H9 (cell line): ENCODE measurements at regions not wholly inside any gene's neighbourhood (a gene's known extent, or its start where the extent isn't known, plus 50 kb on each side); places are given as distances from the start of the nearest gene placed in this dataset.

Experiments used
- DNase-seq: peaks from one replicate; pipeline ENCODE4 v3.0.0-alpha.2; 2017
- H2AFZ ChIP-seq: one replicate; pipeline ENCODE4 v1.6.1; 2013; ENCODE audit warnings: mild to moderate bottlenecking, low read length, control low read depth, moderate library complexity
- H2AK5ac ChIP-seq: 2 replicates; pipeline ENCODE4 v1.6.1; 2013; ENCODE audit warnings: low read length, control low read depth, mixed read lengths; ENCODE audit not compliant: insufficient read length
- H2BK120ac ChIP-seq: one replicate; pipeline ENCODE4 v1.6.1; 2013; ENCODE audit warnings: low read depth, mild to moderate bottlenecking, low read length, control low read depth, inconsistent platforms; ENCODE audit not compliant: poor library complexity, severe bottlenecking
- H2BK12ac ChIP-seq: 2 replicates; pipeline ENCODE4 v1.6.1; 2013; ENCODE audit warnings: low read length, control low read depth, mixed read lengths, low read depth; ENCODE audit not compliant: insufficient read length
- H2BK15ac ChIP-seq: 2 replicates; pipeline ENCODE4 v1.6.1; 2013; ENCODE audit warnings: low read depth, low read length, control low read depth
- H2BK20ac ChIP-seq: one replicate; pipeline ENCODE4 v1.6.1; 2013; ENCODE audit warnings: low read depth, mild to moderate bottlenecking, low read length, control low read depth, inconsistent platforms; ENCODE audit not compliant: poor library complexity, severe bottlenecking
- H2BK5ac ChIP-seq: 2 replicates; pipeline ENCODE4 v1.6.1; 2013; ENCODE audit warnings: low read length, control low read depth, mixed read lengths; ENCODE audit not compliant: insufficient read length
- H3K14ac ChIP-seq: 2 replicates; pipeline ENCODE4 v1.6.1; 2013; ENCODE audit warnings: low read length, control low read depth; ENCODE audit not compliant: insufficient read depth
- H3K18ac ChIP-seq: 2 replicates; pipeline ENCODE4 v1.6.1; 2013; ENCODE audit warnings: low read depth, mild to moderate bottlenecking, mixed read lengths, low read length, control low read depth; ENCODE audit not compliant: insufficient read length
- H3K23ac ChIP-seq: 2 replicates; pipeline ENCODE4 v1.6.1; 2013; ENCODE audit warnings: low read length, control low read depth, mixed read lengths, low read depth; ENCODE audit not compliant: insufficient read length
- H3K23me2 ChIP-seq: 2 replicates; pipeline ENCODE4 v1.6.1; 2013; ENCODE audit warnings: low read depth, mild to moderate bottlenecking, mixed read lengths, low read length, control low read depth; ENCODE audit not compliant: insufficient read length, poor library complexity, severe bottlenecking
- H3K27ac ChIP-seq: 2 replicates; pipeline ENCODE4 v1.5.1; 2013; ENCODE audit warnings: low read length, control low read depth, mixed read lengths, low read depth; ENCODE audit not compliant: insufficient read length
- H3K27me3 ChIP-seq: 2 replicates; pipeline ENCODE4 v1.6.1; 2013; ENCODE audit warnings: low read length, control low read depth, inconsistent platforms; ENCODE audit not compliant: insufficient read depth
- H3K4ac ChIP-seq: 2 replicates; pipeline ENCODE4 v1.6.1; 2013; ENCODE audit warnings: low read depth, mild to moderate bottlenecking, control low read depth, inconsistent platforms, low read length, moderate library complexity
- H3K4me1 ChIP-seq: 2 replicates; pipeline ENCODE4 v1.6.1; 2013; ENCODE audit warnings: low read length, control low read depth, inconsistent platforms; ENCODE audit not compliant: insufficient read depth
- H3K4me2 ChIP-seq: 2 replicates; pipeline ENCODE4 v1.6.1; 2013; ENCODE audit warnings: low read length, control low read depth, mixed read lengths; ENCODE audit not compliant: insufficient read length, insufficient read depth
- H3K56ac ChIP-seq: 2 replicates; pipeline ENCODE4 v1.6.1; 2013; ENCODE audit warnings: low read depth, mild to moderate bottlenecking, mixed read lengths, low read length, control low read depth; ENCODE audit not compliant: insufficient read length
- H3K79me1 ChIP-seq: 2 replicates; pipeline ENCODE4 v1.6.1; 2013; ENCODE audit warnings: low read depth, mild to moderate bottlenecking, moderate library complexity, low read length, control low read depth, inconsistent platforms; ENCODE audit not compliant: insufficient read depth, poor library complexity, severe bottlenecking
- H3K79me2 ChIP-seq: 2 replicates; pipeline ENCODE4 v1.6.1; 2013; ENCODE audit warnings: low read length, control low read depth, inconsistent platforms; ENCODE audit not compliant: insufficient read depth
- H3K9ac ChIP-seq: 2 replicates; pipeline ENCODE4 v1.6.1; 2013; ENCODE audit warnings: low read length, control low read depth, mixed read lengths; ENCODE audit not compliant: insufficient read length; ENCODE audit errors: extremely low read depth
- H3K9me3 ChIP-seq: one replicate; pipeline ENCODE4 v1.6.1; 2013; ENCODE audit warnings: low read depth, low read length, inconsistent platforms; ENCODE audit not compliant: control insufficient read depth
- H3T11ph ChIP-seq: one replicate; pipeline ENCODE4 v1.6.1; 2013; ENCODE audit warnings: mild to moderate bottlenecking, low read length, control low read depth, inconsistent platforms
- H4K20me1 ChIP-seq: one replicate; pipeline ENCODE4 v1.6.1; 2013; ENCODE audit not compliant: control insufficient read depth, insufficient read length, insufficient read depth
- H4K5ac ChIP-seq: 2 replicates; pipeline ENCODE4 v1.6.1; 2013; ENCODE audit warnings: low read depth, mild to moderate bottlenecking, mixed read lengths, low read length, control low read depth; ENCODE audit not compliant: insufficient read length
- H4K8ac ChIP-seq: replicated peaks from 2 replicates; pipeline ENCODE4 v1.6.1; 2013; ENCODE audit warnings: low read length, control low read depth, mixed read lengths, low read depth; ENCODE audit not compliant: insufficient read length
- H4K91ac ChIP-seq: 2 replicates; pipeline ENCODE4 v1.6.1; 2013; ENCODE audit warnings: low read depth, mild to moderate bottlenecking, moderate library complexity, mixed read lengths, low read length, control low read depth; ENCODE audit not compliant: insufficient read length
- H3K27ac Mint-ChIP-seq, 3 experiments: 2 replicates in 2 of 3; 3 replicates in 1 of 3; pipeline ENCODE4 v1.8.0; 2020 to 2021; ENCODE audit warnings: mixed read lengths in 3 of 3, mild to moderate bottlenecking in 1 of 3, moderate library complexity in 1 of 3
- H3K27me3 Mint-ChIP-seq: 2 replicates; pipeline ENCODE4 v1.8.0; 2021; ENCODE audit warnings: low read depth, mild to moderate bottlenecking, moderate library complexity, mixed read lengths
- H3K36me3 Mint-ChIP-seq, 3 experiments: 2 replicates in 2 of 3; 3 replicates in 1 of 3; pipeline ENCODE4 v1.8.0; 2020 to 2021; ENCODE audit warnings: low read depth in 3 of 3, mixed read lengths in 3 of 3; ENCODE audit not compliant: insufficient read depth in 1 of 3
- H3K4me1 Mint-ChIP-seq, 2 experiments: 2 replicates each; pipeline ENCODE4 v1.8.0; 2020; ENCODE audit warnings: mixed read lengths in 2 of 2
- H3K4me3 Mint-ChIP-seq, 2 experiments: 2 replicates in 1 of 2; 3 replicates in 1 of 2; pipeline ENCODE4 v1.8.0; 2020 to 2021; ENCODE audit warnings: mild to moderate bottlenecking in 2 of 2, mixed read lengths in 2 of 2, moderate library complexity in 1 of 2
- H3K9me3 Mint-ChIP-seq, 2 experiments: 2 replicates in 1 of 2; 3 replicates in 1 of 2; pipeline ENCODE4 v1.8.0; 2020; ENCODE audit warnings: mild to moderate bottlenecking in 2 of 2, mixed read lengths in 2 of 2, moderate library complexity in 1 of 2
- CTCF ChIP-seq: fragments of 200-600 bp; sonication (generic); conservative IDR thresholded peaks from 3 replicates; pipeline ENCODE4 v1.8.0; 2021; ENCODE audit warnings: antibody characterized with exemption, mild to moderate bottlenecking
- WGBS: extraction: QIAGEN DNeasy Blood & Tissue Kit; methylation state at CpG from one replicate; pipeline ENCODE4 v1.1.7; 2013; ENCODE audit warnings: missing lambda C conversion rate, low lambda C conversion rate, mixed read lengths; ENCODE audit not compliant: insufficient read length; ENCODE audit errors: extremely low coverage; 5-methylcytosine and 5-hydroxymethylcytosine counted together

GRCh38 chr3:25367025-25367424 lies 61.0 kb upstream of the RARB start:
- no peak for DNase-seq
- no peak overlapping the region for H2BK15ac ChIP-seq
- no peak overlapping the region for H3K27ac Mint-ChIP-seq
- no peaks in the 10 kb centered on the region for H3K4me1 Mint-ChIP-seq
- peaks cover 0 to 3% of the 10 kb centered on the region in 2 experiments; a peak in 3 of 5 replicates for H3K9me3 Mint-ChIP-seq
- no peak overlapping the region for H2BK12ac ChIP-seq
- H2BK120ac ChIP-seq: no peak overlapping the region
- no peak overlapping the region for H4K5ac ChIP-seq
- H3K27me3 ChIP-seq: no peaks in the 10 kb centered on the region
- H3K56ac ChIP-seq: no peak overlapping the region
- H3K79me2 ChIP-seq: no peaks in the 10 kb centered on the region
- H3T11ph ChIP-seq: no peak overlapping the region
- H2BK5ac ChIP-seq: no peak overlapping the region
- H2AK5ac ChIP-seq: no peak overlapping the region
- no peak overlapping the region for H2AFZ ChIP-seq
- no peak for TF ChIP-seq CTCF
- no peaks in the 10 kb centered on the region; a peak in 1 of 7 replicates for H3K36me3 Mint-ChIP-seq
- no peaks in the 10 kb centered on the region for H3K4me1 ChIP-seq
- no peak overlapping the region for H3K14ac ChIP-seq
- no peak overlapping the region for H3K18ac ChIP-seq
- no CpG with 5 or more reads among the region's 1 CpG for WGBS
- no peak overlapping the region for H3K4me2 ChIP-seq
- no peak overlapping the region for H3K4me3 Mint-ChIP-seq
- no peaks in the 10 kb centered on the region for H4K20me1 ChIP-seq
- H3K79me1 ChIP-seq: no peaks in the 10 kb centered on the region
- no peaks in the 10 kb centered on the region for H3K9me3 ChIP-seq
- no peak overlapping the region for H3K23ac ChIP-seq
- no peak overlapping the region for H3K27ac ChIP-seq
- no peaks in the 10 kb centered on the region for H3K23me2 ChIP-seq
- H4K8ac ChIP-seq: no peak overlapping the region
- no peak overlapping the region for H3K9ac ChIP-seq
- no peak overlapping the region for H4K91ac ChIP-seq
- no peak overlapping the region for H3K4ac ChIP-seq
- H2BK20ac ChIP-seq: no peak overlapping the region
- H3K27me3 Mint-ChIP-seq: no peaks in the 10 kb centered on the region; the same call in 1 of the 2 replicates
